Effector memory CD4-positive, alpha-beta T cell (primary cell): ENCODE measurements at regions not wholly inside any gene's neighbourhood (a gene's known extent, or its start where the extent isn't known, plus 50 kb on each side); places are given as distances from the start of the nearest gene placed in this dataset.

Experiments used
- DNase-seq, 3 donors: peaks; one replicate each; pipeline ENCODE4 v3.0.0-alpha.2; 2020
- H3K27ac ChIP-seq: 2 replicates; pipeline ENCODE4 v1.7.0; 2013; ENCODE audit warnings: mild to moderate bottlenecking, low read length, moderate library complexity; ENCODE audit not compliant: insufficient read depth, poor library complexity, severe bottlenecking
- H3K27me3 ChIP-seq: replicated peaks from 2 replicates; pipeline ENCODE4 v1.7.0; 2013; ENCODE audit warnings: mild to moderate bottlenecking, low read length; ENCODE audit not compliant: insufficient read depth, control insufficient read depth, poor library complexity, severe bottlenecking
- H3K36me3 ChIP-seq: 2 replicates; pipeline ENCODE4 v1.7.0; 2013; ENCODE audit warnings: mild to moderate bottlenecking, low read length, moderate library complexity; ENCODE audit not compliant: control insufficient read depth, insufficient read depth
- H3K4me1 ChIP-seq: 2 replicates; pipeline ENCODE4 v1.7.0; 2013; ENCODE audit warnings: low read length, mild to moderate bottlenecking; ENCODE audit not compliant: control insufficient read depth, insufficient read depth, poor library complexity, severe bottlenecking
- H3K4me3 ChIP-seq: 2 replicates; pipeline ENCODE4 v1.7.0; 2013; ENCODE audit warnings: low read length, low read depth, mild to moderate bottlenecking; ENCODE audit not compliant: insufficient read depth, poor library complexity, severe bottlenecking
- H3K9me3 ChIP-seq: 2 replicates; pipeline ENCODE4 v1.7.0; 2013; ENCODE audit warnings: mild to moderate bottlenecking, low read length, moderate library complexity; ENCODE audit not compliant: control insufficient read depth

DNA sequence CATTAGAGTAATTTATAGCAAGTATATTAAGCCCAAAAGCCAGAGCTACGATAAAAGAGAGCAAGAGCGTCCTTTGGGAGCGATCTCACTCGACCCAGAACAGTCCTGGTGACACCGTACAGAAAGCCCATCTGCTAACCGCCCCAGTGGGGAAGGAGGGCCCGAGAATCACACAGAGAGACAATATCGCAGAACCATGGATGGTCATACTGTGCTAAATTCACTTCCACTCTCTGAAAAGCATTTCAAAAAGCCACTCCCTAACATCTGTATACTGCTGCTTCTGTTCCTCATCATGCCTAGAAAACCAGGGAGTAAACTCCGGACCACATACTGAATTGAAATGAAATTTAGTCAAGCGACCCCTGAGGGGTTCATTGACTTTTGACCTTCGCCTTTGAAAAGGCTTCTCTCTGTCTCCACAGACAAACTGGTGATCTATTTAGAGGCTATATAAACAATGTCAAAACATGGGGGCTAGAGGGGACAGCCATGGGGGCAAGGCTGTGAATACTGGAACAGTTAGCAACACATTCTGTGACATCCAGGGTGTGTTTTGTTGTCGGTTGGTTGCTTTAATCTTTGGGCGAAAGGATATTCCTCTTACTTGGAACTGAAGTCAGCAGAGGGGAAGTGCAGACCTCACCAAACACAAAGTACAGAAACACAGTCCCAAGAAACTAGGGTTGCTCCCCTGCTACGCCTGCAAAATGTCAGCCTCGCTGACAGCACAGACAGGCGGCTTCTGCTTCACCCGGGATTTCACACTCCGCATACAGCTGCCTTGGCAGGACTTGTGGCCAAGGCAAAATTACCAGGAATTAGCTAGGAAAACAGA lies 129.0 kb upstream of the RASGEF1B start:
- no peak overlapping the region for H3K4me3 ChIP-seq
- no peaks in the 10 kb centered on the region for H3K36me3 ChIP-seq
- no peak for DNase-seq
- H3K27me3 ChIP-seq: no peaks in the 10 kb centered on the region
- no peak overlapping the region for H3K27ac ChIP-seq
- no peaks in the 10 kb centered on the region for H3K4me1 ChIP-seq
- no peaks in the 10 kb centered on the region for H3K9me3 ChIP-seq

DNA sequence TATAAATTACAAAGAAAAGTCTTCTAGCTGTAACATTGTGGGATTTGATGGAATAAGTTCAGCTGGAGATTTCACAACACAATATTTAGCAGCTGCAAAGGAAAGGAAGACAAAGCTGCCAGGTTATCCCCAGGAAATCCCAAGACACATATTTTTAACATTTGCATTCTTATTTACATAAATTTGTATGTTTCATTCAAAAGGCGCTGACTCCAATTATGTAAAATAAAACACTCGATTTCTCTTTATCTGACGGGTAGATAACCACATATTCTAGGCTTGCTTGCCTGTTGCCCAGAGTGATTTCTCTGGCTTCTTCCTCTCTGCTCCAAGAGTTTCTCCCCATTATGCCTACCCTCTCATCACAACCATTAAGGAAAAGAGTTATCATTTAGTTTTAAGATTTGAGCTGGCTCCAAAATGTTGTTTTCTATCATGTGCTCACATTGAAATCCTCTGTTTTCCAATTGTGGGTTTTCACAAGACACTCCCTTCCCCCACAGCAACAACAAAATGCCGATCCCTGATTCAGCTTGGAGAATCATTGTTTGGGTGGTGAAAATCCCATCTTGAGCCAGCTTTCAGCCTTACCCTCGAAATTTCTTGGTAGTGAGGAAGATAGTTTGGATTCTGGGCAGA lies 128.2 kb upstream of the RASGEF1B start:
- no peaks in the 10 kb centered on the region for H3K9me3 ChIP-seq
- H3K4me3 ChIP-seq: no peak overlapping the region
- DNase-seq: no peak
- H3K4me1 ChIP-seq: no peaks in the 10 kb centered on the region
- no peaks in the 10 kb centered on the region for H3K36me3 ChIP-seq
- H3K27me3 ChIP-seq: no peaks in the 10 kb centered on the region
- no peak overlapping the region for H3K27ac ChIP-seq

DNA sequence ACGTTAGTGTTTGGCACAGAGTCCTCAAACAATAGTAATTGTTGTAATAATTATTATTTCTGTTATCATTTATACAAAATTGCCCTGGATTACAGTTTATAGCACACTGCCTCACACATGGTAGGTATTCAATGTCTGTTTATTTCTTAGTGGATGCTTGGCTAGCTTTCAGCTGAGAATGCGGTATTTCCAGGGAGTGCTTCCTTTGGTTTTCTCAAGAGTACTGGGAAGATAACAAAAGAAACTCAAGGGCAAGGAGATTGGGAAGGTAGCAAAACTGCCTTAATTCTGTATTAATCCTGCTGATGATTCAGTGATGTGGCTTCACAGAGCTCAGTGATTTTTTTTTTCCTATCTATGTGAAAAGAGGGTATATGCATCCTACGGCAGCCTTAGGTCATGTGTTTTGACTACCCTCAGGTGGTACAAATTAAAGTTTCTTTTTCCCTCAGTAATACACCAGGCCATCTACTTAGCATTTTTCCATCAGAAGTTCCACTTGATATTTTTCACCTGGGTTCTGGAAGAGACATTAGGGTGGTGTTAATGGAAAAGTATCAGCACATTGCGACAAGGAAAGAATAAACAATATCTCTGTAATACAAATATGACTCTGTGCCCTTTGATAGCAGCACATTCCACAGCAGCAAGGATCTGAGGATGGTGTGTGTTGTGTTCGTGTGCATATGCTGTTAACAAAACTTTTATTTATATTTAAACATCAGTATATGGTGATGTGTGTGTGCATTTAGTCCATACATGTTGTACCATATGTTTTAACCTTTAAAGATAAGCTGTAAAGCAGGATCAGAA lies 124.3 kb upstream of the RASGEF1B start:
- no peak overlapping the region for H3K27ac ChIP-seq
- no peak overlapping the region for H3K4me3 ChIP-seq
- no peaks in the 10 kb centered on the region for H3K27me3 ChIP-seq
- DNase-seq: no peak
- H3K9me3 ChIP-seq: no peaks in the 10 kb centered on the region
- H3K36me3 ChIP-seq: no peaks in the 10 kb centered on the region
- no peaks in the 10 kb centered on the region for H3K4me1 ChIP-seq

DNA sequence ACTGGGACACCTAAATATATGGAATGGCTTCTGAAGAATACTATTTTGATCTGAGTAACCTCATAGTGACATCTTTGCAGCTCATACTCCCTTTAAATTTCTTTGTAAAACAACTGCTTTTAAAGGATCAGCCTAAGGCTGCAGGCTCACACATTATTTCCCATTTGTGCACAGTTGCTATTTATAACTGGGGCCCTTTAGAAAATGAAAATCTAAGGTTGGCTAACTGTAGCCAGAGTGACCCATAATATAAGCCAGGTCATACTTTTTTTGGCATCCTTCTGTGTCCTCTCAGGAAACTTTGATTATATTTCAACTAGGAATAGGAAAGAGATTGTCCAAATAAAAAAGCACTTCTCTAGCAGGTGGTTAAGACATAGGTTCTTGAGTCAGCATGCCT lies 123.6 kb upstream of the RASGEF1B start:
- Histone ChIP-seq H3K4me3 (no peak overlapping the region), H3K36me3 (no peaks in the 10 kb centered on the region), H3K27me3 (no peaks in the 10 kb centered on the region), H3K27ac (no peak overlapping the region), H3K9me3 (no peaks in the 10 kb centered on the region), H3K4me1 (no peaks in the 10 kb centered on the region)
- no peak for DNase-seq

DNA sequence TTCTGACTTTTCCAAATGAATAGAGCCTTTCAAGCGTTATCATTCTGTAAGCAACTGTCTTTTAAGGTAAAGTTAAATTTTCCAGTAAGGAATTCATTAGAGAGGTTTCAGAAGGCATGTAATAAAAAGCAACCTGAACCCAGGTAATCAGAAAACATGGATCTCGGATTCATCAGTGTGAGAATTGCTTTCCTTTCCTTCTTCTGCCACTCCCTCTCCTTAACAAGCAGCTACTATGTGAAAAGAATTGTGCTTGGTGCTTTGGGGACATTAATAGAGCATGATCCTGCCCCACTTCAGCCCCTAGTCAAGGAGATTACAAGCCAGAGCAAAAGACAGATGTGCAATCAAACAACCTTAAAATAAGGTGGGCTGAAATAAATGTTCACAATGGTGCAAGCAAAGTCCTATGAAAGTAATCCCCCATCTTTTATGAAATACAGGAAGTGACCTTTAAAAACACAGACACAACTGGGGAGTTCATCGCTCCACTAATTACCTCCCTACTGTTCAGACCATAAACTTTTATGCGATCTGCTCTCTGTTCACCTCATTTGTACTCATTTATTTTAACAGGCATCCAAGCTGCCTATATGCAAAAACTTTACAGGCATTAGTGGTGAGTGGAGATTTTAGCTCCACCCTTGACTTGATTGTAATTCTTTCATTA lies 122.9 kb upstream of the RASGEF1B start:
- H3K9me3 ChIP-seq: no peaks in the 10 kb centered on the region
- H3K4me1 ChIP-seq: no peaks in the 10 kb centered on the region
- H3K27me3 ChIP-seq: no peaks in the 10 kb centered on the region
- no peak overlapping the region for H3K4me3 ChIP-seq
- no peaks in the 10 kb centered on the region for H3K36me3 ChIP-seq
- H3K27ac ChIP-seq: no peak overlapping the region
- no peak for DNase-seq

DNA sequence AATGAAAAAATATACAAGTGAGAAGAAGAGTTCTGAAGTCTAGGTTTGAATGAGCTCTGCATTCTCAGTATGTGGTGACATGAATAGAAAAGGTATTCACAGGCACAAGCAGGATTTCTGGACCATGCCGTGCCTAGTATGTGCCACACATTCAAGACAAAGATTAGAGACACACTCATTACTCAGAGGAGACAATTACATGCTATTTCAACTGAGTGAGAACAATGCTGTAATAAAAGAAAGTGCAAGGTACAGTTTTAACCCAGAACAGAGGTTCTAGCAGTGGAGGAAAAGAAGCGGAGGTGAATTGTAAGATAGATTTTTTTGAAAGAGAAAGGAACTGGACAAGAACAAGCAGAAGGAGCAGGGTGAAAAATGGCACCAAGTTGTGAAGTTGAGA lies 121.0 kb upstream of the RASGEF1B start:
- Histone ChIP-seq H3K4me3 (no peak overlapping the region), H3K27ac (no peak overlapping the region), H3K27me3 (no peaks in the 10 kb centered on the region), H3K36me3 (no peaks in the 10 kb centered on the region), H3K9me3 (no peaks in the 10 kb centered on the region), H3K4me1 (no peaks in the 10 kb centered on the region)
- no peak for DNase-seq

DNA sequence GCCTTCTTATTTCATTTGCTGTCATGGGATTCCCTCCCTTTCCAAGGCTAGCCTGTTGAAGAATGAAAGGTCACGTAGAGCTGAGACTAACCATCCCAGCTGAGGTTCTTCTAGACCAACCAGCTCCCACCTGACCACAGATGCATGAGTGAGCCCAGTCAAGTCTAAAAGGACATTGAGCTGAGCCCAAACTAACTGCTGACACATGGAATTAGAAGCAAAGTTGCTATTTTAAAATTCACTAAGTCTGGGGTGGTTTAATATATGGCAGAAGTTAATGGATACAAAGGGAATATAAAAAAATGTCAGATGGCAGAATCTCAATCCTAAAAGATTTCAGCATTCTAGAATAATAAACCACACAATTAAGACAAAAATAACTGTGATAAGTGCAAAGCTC lies 118.9 kb upstream of the RASGEF1B start:
- no peaks in the 10 kb centered on the region for H3K36me3 ChIP-seq
- no peak overlapping the region for H3K4me3 ChIP-seq
- DNase-seq: no peak
- H3K9me3 ChIP-seq: no peaks in the 10 kb centered on the region
- H3K27me3 ChIP-seq: no peaks in the 10 kb centered on the region
- H3K4me1 ChIP-seq: no peaks in the 10 kb centered on the region
- H3K27ac ChIP-seq: no peak overlapping the region

DNA sequence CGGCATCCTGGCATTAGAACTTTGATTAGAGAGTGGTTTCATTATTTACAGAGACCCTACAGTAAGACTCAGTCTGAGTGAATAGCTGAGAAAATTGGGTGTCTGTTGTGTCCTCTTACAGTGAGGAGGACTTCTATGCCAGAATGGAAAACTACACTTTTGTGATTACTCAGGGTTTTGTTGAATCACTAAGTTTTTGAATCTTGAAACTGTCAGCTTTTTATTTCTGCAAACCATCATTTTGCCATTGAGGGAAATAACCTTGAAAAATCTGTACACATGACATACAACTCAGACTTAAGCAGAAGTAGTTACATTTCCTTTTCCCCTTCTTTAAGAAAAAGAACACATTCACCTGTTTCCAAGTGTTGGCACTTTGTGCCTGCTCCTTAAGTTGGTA lies 117.6 kb upstream of the RASGEF1B start:
- Histone ChIP-seq H3K9me3 (no peaks in the 10 kb centered on the region), H3K36me3 (no peaks in the 10 kb centered on the region), H3K4me3 (no peak overlapping the region), H3K27me3 (no peaks in the 10 kb centered on the region), H3K27ac (no peak overlapping the region), H3K4me1 (no peaks in the 10 kb centered on the region)
- no peak for DNase-seq

DNA sequence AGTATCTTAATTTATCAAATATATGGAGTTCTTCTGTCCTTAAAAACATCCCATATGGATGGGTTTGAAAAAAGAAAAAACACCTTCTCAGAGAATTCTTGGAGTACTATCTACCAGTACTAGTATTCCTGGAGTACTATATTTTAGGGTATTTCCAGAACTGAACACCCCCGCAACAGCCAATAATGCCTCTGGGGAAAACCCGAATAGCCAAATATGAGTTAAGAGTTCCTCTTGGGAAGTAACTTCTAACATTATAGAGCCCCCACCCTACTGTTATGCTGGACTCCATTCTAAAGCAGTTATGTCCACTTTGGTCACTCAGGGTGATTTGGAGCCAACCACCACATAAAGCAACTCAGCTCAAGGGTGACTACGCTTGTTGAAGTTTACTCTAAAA lies 115.0 kb upstream of the RASGEF1B start:
- no peak for DNase-seq
- no peak overlapping the region for H3K4me3 ChIP-seq
- no peaks in the 10 kb centered on the region for H3K27me3 ChIP-seq
- no peaks in the 10 kb centered on the region for H3K4me1 ChIP-seq
- no peaks in the 10 kb centered on the region for H3K9me3 ChIP-seq
- no peak overlapping the region for H3K27ac ChIP-seq
- no peaks in the 10 kb centered on the region for H3K36me3 ChIP-seq
